GM23248 (cell line): ENCODE measurements at regions not wholly inside any gene's neighbourhood (a gene's known extent, or its start where the extent isn't known, plus 50 kb on each side); places are given as distances from the start of the nearest gene placed in this dataset.

Experiments
- EZH2 ChIP-seq: fragments of 200-600 bp; sonication (generic); IDR thresholded peaks from 2 replicates; pipeline ENCODE4 v1.6.1; 2018; ENCODE audit warnings: antibody characterized with exemption, mild to moderate bottlenecking; ENCODE audit not compliant: insufficient read depth, poor library complexity, severe bottlenecking
- EZH2phosphoT487 ChIP-seq: fragments of 200-600 bp; sonication (generic); IDR thresholded peaks from 2 replicates; pipeline ENCODE4 v1.6.1; 2018; ENCODE audit warnings: antibody characterized with exemption, moderate library complexity, mild to moderate bottlenecking, low read depth; ENCODE audit not compliant: insufficient read depth

- TF ChIP-seq EZH2 (no peak), EZH2phosphoT487 (no peak)
Observed at GRCh38 chr14:71366861-71367260, 459.6 kb downstream of the PCNX1 start.
